H9 (cell line): ENCODE measurements at regions not wholly inside any gene's neighbourhood (a gene's known extent, or its start where the extent isn't known, plus 50 kb on each side); places are given as distances from the start of the nearest gene placed in this dataset.
A peak's percentile ranks its signal among the peaks of the same experiment; 100 is the strongest.

Experiments
- DNase-seq: peaks from one replicate; pipeline ENCODE4 v3.0.0-alpha.2; 2017
- H2AFZ ChIP-seq: one replicate; pipeline ENCODE4 v1.6.1; 2013; ENCODE audit warnings: mild to moderate bottlenecking, low read length, control low read depth, moderate library complexity
- H2AK5ac ChIP-seq: 2 replicates; pipeline ENCODE4 v1.6.1; 2013; ENCODE audit warnings: low read length, control low read depth, mixed read lengths; ENCODE audit not compliant: insufficient read length
- H2BK120ac ChIP-seq: one replicate; pipeline ENCODE4 v1.6.1; 2013; ENCODE audit warnings: low read depth, mild to moderate bottlenecking, low read length, control low read depth, inconsistent platforms; ENCODE audit not compliant: poor library complexity, severe bottlenecking
- H2BK12ac ChIP-seq: 2 replicates; pipeline ENCODE4 v1.6.1; 2013; ENCODE audit warnings: low read length, control low read depth, mixed read lengths, low read depth; ENCODE audit not compliant: insufficient read length
- H2BK15ac ChIP-seq: 2 replicates; pipeline ENCODE4 v1.6.1; 2013; ENCODE audit warnings: low read depth, low read length, control low read depth
- H2BK20ac ChIP-seq: one replicate; pipeline ENCODE4 v1.6.1; 2013; ENCODE audit warnings: low read depth, mild to moderate bottlenecking, low read length, control low read depth, inconsistent platforms; ENCODE audit not compliant: poor library complexity, severe bottlenecking
- H2BK5ac ChIP-seq: 2 replicates; pipeline ENCODE4 v1.6.1; 2013; ENCODE audit warnings: low read length, control low read depth, mixed read lengths; ENCODE audit not compliant: insufficient read length
- H3K14ac ChIP-seq: 2 replicates; pipeline ENCODE4 v1.6.1; 2013; ENCODE audit warnings: low read length, control low read depth; ENCODE audit not compliant: insufficient read depth
- H3K18ac ChIP-seq: 2 replicates; pipeline ENCODE4 v1.6.1; 2013; ENCODE audit warnings: low read depth, mild to moderate bottlenecking, mixed read lengths, low read length, control low read depth; ENCODE audit not compliant: insufficient read length
- H3K23ac ChIP-seq: 2 replicates; pipeline ENCODE4 v1.6.1; 2013; ENCODE audit warnings: low read length, control low read depth, mixed read lengths, low read depth; ENCODE audit not compliant: insufficient read length
- H3K23me2 ChIP-seq: 2 replicates; pipeline ENCODE4 v1.6.1; 2013; ENCODE audit warnings: low read depth, mild to moderate bottlenecking, mixed read lengths, low read length, control low read depth; ENCODE audit not compliant: insufficient read length, poor library complexity, severe bottlenecking
- H3K27ac ChIP-seq: 2 replicates; pipeline ENCODE4 v1.5.1; 2013; ENCODE audit warnings: low read length, control low read depth, mixed read lengths, low read depth; ENCODE audit not compliant: insufficient read length
- H3K27me3 ChIP-seq: 2 replicates; pipeline ENCODE4 v1.6.1; 2013; ENCODE audit warnings: low read length, control low read depth, inconsistent platforms; ENCODE audit not compliant: insufficient read depth
- H3K4ac ChIP-seq: 2 replicates; pipeline ENCODE4 v1.6.1; 2013; ENCODE audit warnings: low read depth, mild to moderate bottlenecking, control low read depth, inconsistent platforms, low read length, moderate library complexity
- H3K4me1 ChIP-seq: 2 replicates; pipeline ENCODE4 v1.6.1; 2013; ENCODE audit warnings: low read length, control low read depth, inconsistent platforms; ENCODE audit not compliant: insufficient read depth
- H3K4me2 ChIP-seq: 2 replicates; pipeline ENCODE4 v1.6.1; 2013; ENCODE audit warnings: low read length, control low read depth, mixed read lengths; ENCODE audit not compliant: insufficient read length, insufficient read depth
- H3K56ac ChIP-seq: 2 replicates; pipeline ENCODE4 v1.6.1; 2013; ENCODE audit warnings: low read depth, mild to moderate bottlenecking, mixed read lengths, low read length, control low read depth; ENCODE audit not compliant: insufficient read length
- H3K79me1 ChIP-seq: 2 replicates; pipeline ENCODE4 v1.6.1; 2013; ENCODE audit warnings: low read depth, mild to moderate bottlenecking, moderate library complexity, low read length, control low read depth, inconsistent platforms; ENCODE audit not compliant: insufficient read depth, poor library complexity, severe bottlenecking
- H3K79me2 ChIP-seq: 2 replicates; pipeline ENCODE4 v1.6.1; 2013; ENCODE audit warnings: low read length, control low read depth, inconsistent platforms; ENCODE audit not compliant: insufficient read depth
- H3K9ac ChIP-seq: 2 replicates; pipeline ENCODE4 v1.6.1; 2013; ENCODE audit warnings: low read length, control low read depth, mixed read lengths; ENCODE audit not compliant: insufficient read length; ENCODE audit errors: extremely low read depth
- H3K9me3 ChIP-seq: one replicate; pipeline ENCODE4 v1.6.1; 2013; ENCODE audit warnings: low read depth, low read length, inconsistent platforms; ENCODE audit not compliant: control insufficient read depth
- H3T11ph ChIP-seq: one replicate; pipeline ENCODE4 v1.6.1; 2013; ENCODE audit warnings: mild to moderate bottlenecking, low read length, control low read depth, inconsistent platforms
- H4K20me1 ChIP-seq: one replicate; pipeline ENCODE4 v1.6.1; 2013; ENCODE audit not compliant: control insufficient read depth, insufficient read length, insufficient read depth
- H4K5ac ChIP-seq: 2 replicates; pipeline ENCODE4 v1.6.1; 2013; ENCODE audit warnings: low read depth, mild to moderate bottlenecking, mixed read lengths, low read length, control low read depth; ENCODE audit not compliant: insufficient read length
- H4K8ac ChIP-seq: replicated peaks from 2 replicates; pipeline ENCODE4 v1.6.1; 2013; ENCODE audit warnings: low read length, control low read depth, mixed read lengths, low read depth; ENCODE audit not compliant: insufficient read length
- H4K91ac ChIP-seq: 2 replicates; pipeline ENCODE4 v1.6.1; 2013; ENCODE audit warnings: low read depth, mild to moderate bottlenecking, moderate library complexity, mixed read lengths, low read length, control low read depth; ENCODE audit not compliant: insufficient read length
- H3K27ac Mint-ChIP-seq, 3 experiments: 2 replicates in 2 of 3; 3 replicates in 1 of 3; pipeline ENCODE4 v1.8.0; 2020 to 2021; ENCODE audit warnings: mixed read lengths in 3 of 3, mild to moderate bottlenecking in 1 of 3, moderate library complexity in 1 of 3
- H3K27me3 Mint-ChIP-seq: 2 replicates; pipeline ENCODE4 v1.8.0; 2021; ENCODE audit warnings: low read depth, mild to moderate bottlenecking, moderate library complexity, mixed read lengths
- H3K36me3 Mint-ChIP-seq, 3 experiments: 2 replicates in 2 of 3; 3 replicates in 1 of 3; pipeline ENCODE4 v1.8.0; 2020 to 2021; ENCODE audit warnings: low read depth in 3 of 3, mixed read lengths in 3 of 3; ENCODE audit not compliant: insufficient read depth in 1 of 3
- H3K4me1 Mint-ChIP-seq, 2 experiments: 2 replicates each; pipeline ENCODE4 v1.8.0; 2020; ENCODE audit warnings: mixed read lengths in 2 of 2
- H3K4me3 Mint-ChIP-seq, 2 experiments: 2 replicates in 1 of 2; 3 replicates in 1 of 2; pipeline ENCODE4 v1.8.0; 2020 to 2021; ENCODE audit warnings: mild to moderate bottlenecking in 2 of 2, mixed read lengths in 2 of 2, moderate library complexity in 1 of 2
- H3K9me3 Mint-ChIP-seq, 2 experiments: 2 replicates in 1 of 2; 3 replicates in 1 of 2; pipeline ENCODE4 v1.8.0; 2020; ENCODE audit warnings: mild to moderate bottlenecking in 2 of 2, mixed read lengths in 2 of 2, moderate library complexity in 1 of 2
- CTCF ChIP-seq: fragments of 200-600 bp; sonication (generic); conservative IDR thresholded peaks from 3 replicates; pipeline ENCODE4 v1.8.0; 2021; ENCODE audit warnings: antibody characterized with exemption, mild to moderate bottlenecking
- WGBS: extraction: QIAGEN DNeasy Blood & Tissue Kit; methylation state at CpG from one replicate; pipeline ENCODE4 v1.1.7; 2013; ENCODE audit warnings: missing lambda C conversion rate, low lambda C conversion rate, mixed read lengths; ENCODE audit not compliant: insufficient read length; ENCODE audit errors: extremely low coverage; 5-methylcytosine and 5-hydroxymethylcytosine counted together

DNA sequence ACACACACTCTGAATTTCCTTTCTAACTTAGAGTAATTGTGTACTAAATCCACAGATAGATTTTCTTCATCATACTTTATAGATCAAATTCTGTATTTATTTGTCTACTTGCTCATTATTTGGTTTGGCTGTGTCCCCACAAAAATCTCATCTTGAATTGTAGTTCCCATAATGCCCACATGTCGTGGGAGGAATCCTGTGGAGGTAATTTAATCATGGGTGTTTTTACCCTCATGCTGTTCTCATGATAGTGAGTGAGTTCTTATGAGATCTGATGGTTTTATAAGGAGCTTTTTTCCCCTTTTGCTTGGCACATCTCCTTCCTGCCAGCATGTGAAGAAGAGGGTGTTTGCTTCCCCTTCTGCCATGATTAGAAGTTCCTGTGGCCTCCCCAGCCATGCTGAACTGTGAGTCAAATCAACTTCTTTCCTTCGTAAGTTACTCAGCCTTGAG is 198.3 kb upstream of the TGFBR2 start:
- H2AK5ac ChIP-seq = no peak overlapping the region
- H3K14ac ChIP-seq = no peak overlapping the region
- H3K27me3 Mint-ChIP-seq = no peaks in the 10 kb centered on the region
- H3T11ph ChIP-seq = no peak overlapping the region
- no peak overlapping the region for H2BK5ac ChIP-seq
- no peak overlapping the region for H3K4ac ChIP-seq
- H2BK120ac ChIP-seq = no peak overlapping the region
- H3K9me3 ChIP-seq = no peaks in the 10 kb centered on the region
- H3K23ac ChIP-seq = no peak overlapping the region
- 0 out of 3 replicates have a peak, but pooled peaks have one; percentile 26 for TF ChIP-seq CTCF
- H3K27ac Mint-ChIP-seq = no peak overlapping the region; a peak in 1 of 7 replicates
- DNase-seq = no peak
- H3K27me3 ChIP-seq = no peaks in the 10 kb centered on the region
- H2BK12ac ChIP-seq = no peak overlapping the region
- no peaks in the 10 kb centered on the region for H3K79me2 ChIP-seq
- H4K5ac ChIP-seq = no peak overlapping the region
- peaks cover 0 to 2% (median 0%) of the 10 kb centered on the region in 3 experiments; a peak in 2 of 7 replicates for H3K36me3 Mint-ChIP-seq
- no peak overlapping the region for H4K91ac ChIP-seq
- H2AFZ ChIP-seq = no peak overlapping the region
- H3K23me2 ChIP-seq = no peaks in the 10 kb centered on the region
- H3K56ac ChIP-seq = no peak overlapping the region
- H2BK20ac ChIP-seq = no peak overlapping the region
- H3K9me3 Mint-ChIP-seq = peaks cover 2 to 7% of the 10 kb centered on the region in 2 experiments; a peak in 3 of 5 replicates
- H3K4me3 Mint-ChIP-seq = no peak overlapping the region
- H3K79me1 ChIP-seq = no peaks in the 10 kb centered on the region
- H3K27ac ChIP-seq = no peak overlapping the region
- H4K8ac ChIP-seq = no peak overlapping the region
- H3K4me2 ChIP-seq = no peak overlapping the region
- H3K4me1 Mint-ChIP-seq = peaks cover 5% of the 10 kb centered on the region in 2 experiments
- H2BK15ac ChIP-seq = no peak overlapping the region
- no peaks in the 10 kb centered on the region for H4K20me1 ChIP-seq
- no peak overlapping the region for H3K9ac ChIP-seq
- no peaks in the 10 kb centered on the region; the same call in 1 of the 2 replicates for H3K4me1 ChIP-seq
- H3K18ac ChIP-seq = no peak overlapping the region
- no CpG with 5 or more reads among the region's 2 CpGs for WGBS
